SKM-1 (cell line): ENCODE measurements at regions not wholly inside any gene's neighbourhood (a gene's known extent, or its start where the extent isn't known, plus 50 kb on each side); places are given as distances from the start of the nearest gene placed in this dataset.
A peak's percentile ranks its signal among the peaks of the same experiment; 100 is the strongest.
"Not testable (repeated sequence)": the region's sequence is repeated elsewhere in the genome, so short reads cannot be mapped to it uniquely, and the experiment has no call there.

Experiments used
- DNase-seq: peaks from one replicate; lab custom pipeline; 2025; ENCODE audit not compliant: unreplicated experiment; lab: John Stamatoyannopoulos, UW

- no peak for DNase-seq
Measured at GRCh38 chr14:105941226-105942166, 415.1 kb downstream of the TMEM121 start.

GRCh38 chr14:105942725-105943124 lies 416.3 kb downstream of the TMEM121 start:
- DNase-seq, result not testable (repeated sequence)

GRCh38 chr14:105943973-105944602 lies 417.7 kb downstream of the TMEM121 start:
- DNase-seq, result no peak

GRCh38 chr14:105944632-105945610 lies 418.5 kb downstream of the TMEM121 start:
- peak; percentile 5 for DNase-seq

GRCh38 chr14:105945896-105946295 lies 419.5 kb downstream of the TMEM121 start:
- no peak for DNase-seq

GRCh38 chr14:105947599-105947998 lies 421.2 kb downstream of the TMEM121 start:
- DNase-seq, result no peak

GRCh38 chr14:105948955-105949354 lies 422.6 kb downstream of the TMEM121 start:
- not testable (repeated sequence) for DNase-seq

- DNase-seq, result not testable (repeated sequence)
Measured at GRCh38 chr14:105950364-105950892, 424.0 kb downstream of the TMEM121 start.

GRCh38 chr14:105951399-105951798 lies 425.0 kb downstream of the TMEM121 start:
- no peak for DNase-seq

GRCh38 chr14:105952222-105952621 lies 425.8 kb downstream of the TMEM121 start:
- DNase-seq, result no peak

GRCh38 chr14:105952826-105953225 lies 426.4 kb downstream of the TMEM121 start:
- no peak for DNase-seq

- DNase-seq, result not testable (repeated sequence)
Measured at GRCh38 chr14:105961625-105962024, 435.2 kb downstream of the TMEM121 start.

- no peak for DNase-seq
Measured at GRCh38 chr14:105962532-105962931, 436.1 kb downstream of the TMEM121 start.

GRCh38 chr14:105968291-105968690 lies 441.9 kb downstream of the TMEM121 start:
- DNase-seq, result no peak

- DNase-seq, result not testable (repeated sequence)
Measured at GRCh38 chr14:105969026-105969425, 442.6 kb downstream of the TMEM121 start.

- DNase-seq, result not testable (repeated sequence)
Measured at GRCh38 chr14:105970821-105971220, 444.4 kb downstream of the TMEM121 start.

- no peak for DNase-seq
Measured at GRCh38 chr14:105971593-105972500, 445.5 kb downstream of the TMEM121 start.

- no peak for DNase-seq
Measured at GRCh38 chr14:105974902-105975301, 448.5 kb downstream of the TMEM121 start.

- DNase-seq, result no peak
Measured at GRCh38 chr14:105978618-105979295, 452.4 kb downstream of the TMEM121 start.
